Activated CD4-positive, CD25-positive, alpha-beta regulatory T cell treated with anti-CD3 and anti-CD28 coated beads, Interleukin-2, amount 50 U/mL, for 16 hours (primary cell): ENCODE measurements at regions not wholly inside any gene's neighbourhood (a gene's known extent, or its start where the extent isn't known, plus 50 kb on each side); places are given as distances from the start of the nearest gene placed in this dataset.

Source experiments
- DNase-seq: peaks from one replicate; pipeline ENCODE4 v3.0.0-alpha.2; 2020; ENCODE audit warnings: low read depth, low spot score

DNA sequence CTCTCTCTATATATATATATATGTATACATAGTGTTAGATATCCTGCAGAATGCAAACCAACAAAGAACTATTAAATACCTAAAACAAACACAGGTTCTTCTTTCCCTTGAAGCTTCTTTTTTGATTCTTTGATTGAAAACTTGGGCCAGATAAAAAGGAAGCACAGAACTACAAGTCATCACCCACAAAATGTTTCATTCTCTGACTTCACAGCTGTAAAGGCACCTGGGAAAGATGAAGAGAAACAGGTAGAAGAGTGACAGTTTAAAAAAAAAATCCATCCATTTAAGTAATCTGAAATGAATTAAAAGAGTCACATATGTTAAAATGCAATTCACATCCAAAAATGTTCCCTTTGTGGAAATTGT is 90.7 kb upstream of the FNDC3A start:
- DNase-seq: no peak

DNA sequence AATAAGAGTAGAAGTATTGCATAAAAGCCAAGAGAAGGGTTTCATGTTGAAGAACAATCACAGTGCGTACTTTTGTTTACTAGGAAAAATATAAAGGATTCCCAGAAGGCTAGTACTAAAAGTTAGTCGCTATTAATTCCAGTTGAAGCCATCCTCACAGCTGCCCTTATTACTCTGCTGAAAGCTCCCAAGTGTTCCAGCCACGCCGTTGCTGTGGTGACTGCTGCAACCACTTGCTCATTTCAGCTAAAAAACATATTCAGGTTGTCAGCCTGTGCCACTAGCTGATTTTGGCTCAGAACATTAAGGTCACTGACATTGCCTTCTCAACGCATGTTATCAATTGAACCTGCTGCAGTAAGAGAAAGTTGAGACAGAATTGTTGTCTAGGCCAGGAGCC is 87.1 kb upstream of the FNDC3A start:
- DNase-seq: no peak

DNA sequence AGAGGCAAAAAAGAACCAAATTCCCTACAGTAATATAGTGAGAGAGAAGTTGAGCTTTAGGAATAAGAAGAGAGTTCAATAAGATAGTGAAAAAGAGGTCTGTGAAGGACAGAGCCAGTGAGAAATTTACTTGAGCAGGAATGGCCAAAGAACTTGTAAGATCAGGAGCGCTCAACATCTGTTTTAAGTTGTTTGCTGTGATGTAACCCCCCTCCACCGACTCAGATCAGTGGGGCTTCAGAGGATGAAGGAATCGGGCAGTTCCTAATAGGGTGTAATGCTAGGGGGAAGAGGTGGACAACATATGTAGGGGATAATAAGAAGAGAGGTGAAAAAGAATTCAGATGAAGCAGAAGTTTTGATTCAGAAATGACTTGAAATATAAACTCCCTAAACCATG is 85.3 kb upstream of the FNDC3A start:
- no peak for DNase-seq

DNA sequence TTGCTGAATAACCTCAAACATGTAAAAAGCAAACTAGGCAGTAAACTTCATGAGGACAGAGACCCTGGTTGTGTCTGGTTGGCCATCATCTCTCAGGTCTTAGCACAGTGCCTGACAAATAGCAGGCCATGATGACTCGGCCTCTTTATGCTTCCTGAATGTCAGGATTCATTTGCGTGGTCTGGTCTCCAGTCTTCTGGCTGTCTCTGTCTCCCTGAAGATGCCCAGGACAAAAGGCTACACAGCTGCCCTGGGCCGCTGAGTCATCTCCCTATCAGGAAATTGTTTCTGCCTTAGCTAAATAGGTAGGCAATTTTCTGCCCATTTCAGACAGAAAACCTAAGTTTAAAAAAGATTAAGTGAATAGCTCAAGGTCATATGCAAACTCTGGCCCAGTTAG is 84.1 kb upstream of the FNDC3A start:
- DNase-seq: no peak

DNA sequence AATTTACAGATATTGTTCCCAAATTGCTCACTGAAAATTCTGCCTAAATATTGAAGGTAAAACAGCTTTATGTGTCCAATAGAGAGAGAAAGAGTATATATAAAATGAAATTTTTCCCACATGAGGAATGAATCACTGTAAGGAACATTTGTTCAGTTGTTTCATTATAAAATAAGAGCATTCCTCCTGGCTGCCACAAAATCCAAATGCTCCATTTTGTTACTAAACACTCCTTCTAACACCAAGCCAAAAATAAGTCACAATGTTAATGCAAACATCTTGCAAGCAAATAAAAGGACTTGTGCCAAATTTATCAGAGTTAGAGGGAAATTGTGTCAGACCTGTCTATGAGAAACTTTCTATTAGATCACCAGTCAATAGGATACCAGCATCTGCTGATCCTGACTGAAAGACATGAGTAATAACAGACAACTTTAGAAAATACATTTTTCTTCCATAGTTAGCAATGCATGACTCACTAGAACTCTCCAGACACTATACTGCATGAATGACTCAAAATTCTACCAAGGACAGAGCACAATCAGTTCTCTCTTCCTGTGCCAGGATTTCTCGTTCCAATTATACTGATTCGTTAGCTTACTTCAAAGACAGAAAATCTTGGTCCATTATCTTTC is 83.5 kb upstream of the FNDC3A start:
- DNase-seq: no peak

DNA sequence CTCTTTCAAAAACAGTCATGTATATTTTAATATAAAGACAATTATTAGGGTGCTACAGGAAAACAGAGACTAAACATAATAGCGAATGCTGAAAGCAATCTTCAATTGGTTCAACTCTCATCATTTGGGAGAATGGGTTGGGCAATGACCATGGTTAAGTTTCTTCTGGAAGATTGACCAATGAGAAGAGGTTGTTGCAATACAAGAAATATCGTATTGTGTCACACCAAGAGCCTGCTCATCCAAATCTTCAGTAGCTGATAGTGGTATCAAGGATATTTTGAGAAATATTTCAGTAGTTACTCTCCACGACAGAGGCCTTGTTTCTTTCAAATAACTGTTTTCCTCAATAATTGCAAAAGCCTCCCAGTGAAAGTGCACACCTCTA is 83.0 kb upstream of the FNDC3A start:
- DNase-seq: no peak

DNA sequence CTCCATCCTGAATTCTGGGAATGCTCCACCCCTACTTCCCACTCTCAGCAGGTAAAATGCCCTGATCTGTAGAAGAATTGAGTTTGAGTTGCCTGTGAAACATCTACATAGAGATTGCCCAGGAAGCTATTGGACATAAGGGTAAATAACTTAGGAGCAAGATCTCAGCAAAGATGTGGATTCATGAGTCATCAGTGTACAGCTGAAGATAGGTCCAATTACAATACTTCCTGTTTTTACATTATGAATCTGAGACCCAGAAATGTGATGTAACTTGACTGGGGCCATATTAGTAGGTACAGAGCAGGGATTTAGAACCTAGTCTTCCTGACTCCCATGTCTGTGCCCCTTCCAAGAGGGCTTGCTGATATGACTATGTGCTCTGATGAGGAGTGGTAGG is 79.4 kb upstream of the FNDC3A start:
- DNase-seq: no peak

DNA sequence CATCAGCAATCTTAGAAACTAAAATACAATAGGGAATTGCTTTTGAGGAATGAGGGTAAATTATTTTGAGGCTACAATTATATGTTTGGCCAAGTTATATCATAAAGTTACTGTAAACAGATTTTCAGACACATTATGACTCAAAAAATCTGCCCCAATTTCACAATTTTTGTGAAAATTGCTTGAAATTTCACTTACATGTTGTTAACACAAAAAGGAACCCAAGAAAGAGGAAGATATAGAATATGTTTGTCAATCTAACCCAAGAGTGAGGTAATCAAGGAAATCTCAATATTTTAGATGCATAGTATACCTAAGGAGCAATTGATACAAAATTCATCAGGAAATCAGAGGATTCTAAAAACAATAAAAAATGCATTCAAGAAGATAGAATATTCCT is 73.9 kb upstream of the FNDC3A start:
- DNase-seq: no peak

DNA sequence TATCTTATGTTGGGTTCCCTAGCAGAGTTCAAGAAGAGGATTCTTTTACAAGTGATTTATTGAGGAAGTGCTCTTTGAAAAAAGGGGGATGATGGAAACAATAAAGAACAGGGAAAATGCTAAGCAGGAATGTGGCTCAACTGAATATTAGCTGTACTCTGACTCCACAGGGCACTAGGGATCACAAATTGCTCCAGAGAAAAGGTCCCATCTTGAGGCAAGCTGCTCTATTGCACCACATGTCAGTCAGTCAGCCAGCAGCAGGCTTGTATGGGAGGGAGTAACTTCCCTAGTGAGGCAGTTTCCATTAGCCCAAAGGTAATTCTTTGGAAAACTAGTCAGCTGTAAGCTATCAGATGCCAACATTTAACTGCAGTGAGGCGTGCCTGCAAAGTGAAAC is 73.3 kb upstream of the FNDC3A start:
- no peak for DNase-seq

DNA sequence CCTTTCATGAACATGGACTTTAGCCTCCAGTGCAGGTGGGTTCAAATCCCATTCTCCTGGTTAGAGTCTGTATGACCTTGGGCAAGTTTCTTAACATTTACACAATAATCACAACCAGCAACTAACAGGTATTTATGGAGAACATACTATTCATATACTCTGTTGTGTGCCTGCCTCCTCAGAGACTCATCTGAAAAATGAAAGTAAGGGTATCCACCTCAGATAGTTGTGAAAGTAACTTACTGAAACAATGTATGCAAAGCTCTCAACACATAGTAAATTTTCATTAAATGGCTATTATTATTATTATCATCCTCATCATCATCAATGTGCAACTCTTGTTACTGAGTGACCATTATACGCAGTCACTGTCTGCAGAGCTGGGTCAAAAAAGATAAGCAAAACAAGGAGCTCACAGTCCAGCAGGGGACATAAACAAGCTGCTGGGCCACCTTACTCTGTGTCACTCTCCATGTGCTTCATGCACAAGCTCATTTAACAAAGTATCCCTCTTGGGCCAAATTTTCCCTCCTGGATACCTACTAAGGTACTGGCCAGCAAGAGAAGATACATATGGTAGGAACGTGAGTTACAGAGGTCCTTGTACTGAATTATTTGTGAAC is 70.9 kb upstream of the FNDC3A start:
- DNase-seq: no peak

DNA sequence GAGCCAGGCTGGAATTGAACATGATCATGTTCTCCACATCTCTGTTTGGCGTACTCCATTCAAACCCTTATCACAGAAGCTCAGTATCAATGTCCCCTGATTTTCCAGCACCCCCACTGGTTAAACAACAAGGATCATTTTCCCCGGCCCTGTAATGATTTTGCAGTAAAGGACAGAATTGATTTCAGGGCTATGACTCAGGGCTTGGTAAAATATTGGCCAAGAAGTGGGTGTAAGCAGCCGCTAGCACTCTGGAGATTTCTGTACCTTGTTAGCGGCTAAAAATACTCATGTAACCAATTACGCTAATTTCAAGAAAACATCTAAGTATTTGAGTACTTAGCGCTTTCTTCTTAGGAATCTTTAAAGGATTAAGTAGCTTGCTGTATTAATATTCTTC is 69.5 kb upstream of the FNDC3A start:
- no peak for DNase-seq

DNA sequence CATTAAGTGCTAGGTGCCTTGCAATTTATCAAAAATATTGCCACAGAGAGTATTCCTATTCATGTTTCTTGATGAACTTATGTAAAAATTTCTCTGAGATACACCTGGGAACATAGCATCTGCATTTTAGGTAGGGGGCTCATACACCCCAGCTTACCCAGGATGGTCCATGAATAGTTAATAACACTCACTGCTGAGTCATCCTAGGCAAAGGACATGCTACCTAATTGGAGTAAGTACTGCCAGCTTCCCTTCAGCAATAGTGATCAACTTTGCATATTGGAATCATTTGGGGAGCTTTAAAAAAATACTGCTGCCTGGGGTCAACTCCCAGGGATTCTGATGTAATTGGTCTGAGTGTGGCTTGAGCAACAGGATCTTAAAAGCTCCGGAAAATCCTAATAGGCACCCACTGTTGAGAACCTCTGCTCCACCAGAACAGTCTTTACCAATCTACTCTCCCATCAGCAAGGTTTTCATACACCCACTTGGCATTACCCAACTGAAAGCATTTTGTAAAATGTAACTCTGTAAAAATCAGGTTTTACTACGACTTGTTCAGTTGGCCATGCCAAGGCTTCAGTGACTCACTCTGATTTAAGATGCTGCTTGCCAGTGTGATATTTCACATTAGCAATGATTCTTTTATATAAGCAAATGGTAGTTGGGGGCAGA is 67.2 kb upstream of the FNDC3A start:
- DNase-seq: no peak

DNA sequence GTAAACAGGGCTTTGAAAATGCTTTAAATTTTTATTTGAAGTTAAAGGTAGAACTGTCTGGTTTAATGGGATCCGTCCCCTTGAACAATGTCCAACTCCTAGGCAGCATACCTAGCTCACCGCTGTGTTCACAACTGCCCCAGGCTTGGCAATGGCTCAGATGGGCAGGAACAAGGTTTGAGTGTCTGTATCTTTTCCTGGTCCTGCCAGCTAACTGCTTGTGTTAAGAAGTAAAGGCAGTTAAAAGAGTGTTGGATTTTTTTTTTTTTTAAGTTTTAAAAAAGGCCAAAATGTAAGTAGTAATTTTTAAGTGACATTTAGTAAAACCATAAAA is 66.7 kb upstream of the FNDC3A start:
- no peak for DNase-seq

DNA sequence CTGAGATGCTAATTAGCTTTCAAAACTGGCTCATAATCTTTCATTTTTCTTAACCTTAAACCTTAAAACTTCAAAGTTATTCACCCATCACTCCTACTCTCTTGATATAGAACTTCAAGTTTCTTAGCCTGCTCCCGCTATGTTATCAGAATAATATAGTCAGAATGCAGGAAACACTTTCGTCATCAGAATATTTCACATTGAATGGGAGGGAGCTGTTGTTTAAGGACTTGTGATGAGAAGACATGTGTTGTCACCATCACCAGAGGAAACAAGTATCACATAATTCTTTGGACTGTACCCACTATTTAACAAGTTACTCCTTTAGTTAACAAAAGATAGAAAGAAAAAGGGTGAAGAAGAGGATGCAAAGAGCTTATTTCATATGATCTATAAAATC is 65.0 kb upstream of the FNDC3A start:
- no peak for DNase-seq

DNA sequence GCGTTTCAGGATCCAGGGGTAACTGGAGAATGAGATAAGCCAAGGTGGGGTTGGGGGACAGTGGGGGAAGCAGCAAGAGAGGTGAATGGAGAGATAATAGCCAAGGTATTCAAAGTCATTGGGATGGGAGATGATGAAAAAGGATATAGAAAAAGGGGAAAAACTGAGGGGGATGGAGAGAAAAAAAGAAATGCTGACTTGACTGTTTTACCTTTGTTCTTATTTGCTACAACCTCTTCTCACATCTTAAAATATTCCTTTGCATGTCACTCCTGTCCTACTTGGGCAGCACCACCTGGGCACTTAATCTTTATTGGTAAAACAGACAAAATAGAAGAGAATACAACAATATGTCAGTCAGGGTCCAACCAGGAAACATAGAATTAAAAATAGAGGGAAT is 56.0 kb upstream of the FNDC3A start:
- DNase-seq: no peak

DNA sequence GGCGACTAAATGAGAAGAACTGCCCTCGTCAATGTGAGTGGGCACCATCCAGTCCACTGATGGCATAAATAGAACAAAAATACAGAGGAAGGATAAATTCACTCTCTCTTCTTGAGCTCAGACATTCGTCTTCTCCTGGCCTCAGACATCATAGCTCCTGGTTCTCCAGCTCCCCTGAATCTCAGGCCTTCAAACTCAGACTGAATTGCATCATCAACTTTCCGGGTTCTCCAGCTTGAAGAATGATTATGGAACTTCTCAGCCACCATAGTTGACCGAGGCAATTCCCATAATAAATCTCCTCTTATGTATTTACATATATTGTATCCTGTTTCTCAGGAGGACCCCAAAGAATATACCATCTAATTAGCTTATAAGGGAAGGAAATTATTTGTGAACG is 55.0 kb upstream of the FNDC3A start:
- DNase-seq: no peak

DNA sequence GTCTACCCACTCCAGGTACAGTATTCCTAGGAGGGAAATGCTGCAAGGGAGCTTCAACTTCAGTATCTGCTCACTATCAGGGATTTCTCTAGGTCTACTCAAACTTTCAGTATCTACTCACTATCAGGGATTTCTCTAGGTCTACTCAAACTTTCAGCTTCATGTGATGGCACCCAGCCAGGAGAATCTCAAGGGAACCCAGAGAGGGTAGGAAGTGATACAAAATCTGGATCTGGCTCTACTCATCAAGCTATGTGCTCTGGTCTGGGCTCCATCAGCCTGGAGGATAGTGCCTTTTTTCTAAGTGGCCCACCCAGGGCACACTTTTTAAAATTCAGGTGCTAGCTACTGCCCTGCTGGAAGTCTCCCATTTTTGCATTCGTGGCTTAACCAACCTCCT is 52.3 kb upstream of the FNDC3A start:
- DNase-seq: no peak

DNA sequence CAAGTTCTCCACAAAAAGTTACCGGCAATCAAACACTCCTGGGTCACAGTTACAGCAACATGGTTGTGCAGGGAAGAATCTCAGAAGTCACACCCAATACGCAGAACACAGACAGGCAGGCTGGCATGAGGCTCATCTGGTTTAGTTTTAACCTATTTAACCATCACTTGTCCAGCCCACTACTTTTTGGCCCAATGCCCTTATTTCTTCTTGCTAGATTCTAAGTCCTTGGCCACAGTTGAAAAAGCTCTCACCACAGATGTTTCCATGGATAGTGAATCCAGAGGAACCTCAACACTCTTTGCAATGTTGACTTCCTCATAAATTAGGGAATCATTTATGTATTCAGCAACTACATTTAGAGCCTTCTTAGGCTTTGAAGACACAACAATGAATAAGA is 50.7 kb upstream of the FNDC3A start:
- no peak for DNase-seq
